Aorta (tissue), 5 donors: ENCODE measurements at regions not wholly inside any gene's neighbourhood (a gene's known extent, or its start where the extent isn't known, plus 50 kb on each side); places are given as distances from the start of the nearest gene placed in this dataset.

ENCODE experiments used
- ATAC-seq: fragments of 200-7000 bp; cut with Tn5 transposase; one replicate; pipeline ENCODE4 v1.9.1; 2022; ENCODE audit warnings: moderate library complexity; ENCODE audit not compliant: low FRiP score
- DNase-seq, 2 donors: peaks; one replicate each; pipeline ENCODE4 v3.0.0-alpha.2; 2020
- H3K27ac ChIP-seq, 2 donors: one replicate each; pipeline ENCODE4 v1.5.1; 2013; ENCODE audit warnings: low read length in 2 of 2, mild to moderate bottlenecking in 2 of 2, moderate library complexity in 2 of 2, control low read depth in 1 of 2, inconsistent platforms in 1 of 2, low read depth in 1 of 2
- H3K27me3 ChIP-seq, 2 donors: one replicate each; pipeline ENCODE4 v1.6.1; 2013; ENCODE audit warnings: control low read depth in 1 of 2, low read length in 1 of 2, mild to moderate bottlenecking in 1 of 2, moderate library complexity in 1 of 2; ENCODE audit not compliant: insufficient read depth in 2 of 2, control insufficient read depth in 1 of 2
- H3K36me3 ChIP-seq, 2 donors: one replicate each; pipeline ENCODE4 v1.6.1; 2013; ENCODE audit warnings: control low read depth in 1 of 2, low read length in 1 of 2, mild to moderate bottlenecking in 1 of 2; ENCODE audit not compliant: insufficient read depth in 2 of 2, control insufficient read depth in 1 of 2
- H3K4me1 ChIP-seq, 2 donors: one replicate each; pipeline ENCODE4 v1.6.1; 2013; ENCODE audit warnings: low read length in 2 of 2, control low read depth in 1 of 2, mild to moderate bottlenecking in 1 of 2, moderate library complexity in 1 of 2; ENCODE audit not compliant: insufficient read depth in 2 of 2, control insufficient read depth in 1 of 2
- H3K4me3 ChIP-seq, 2 donors: one replicate each; pipeline ENCODE4 v1.5.1; 2013; ENCODE audit warnings: low read length in 2 of 2, control low read depth in 1 of 2, mild to moderate bottlenecking in 1 of 2
- H3K9me3 ChIP-seq: one replicate; pipeline ENCODE4 v1.6.1; 2013; ENCODE audit warnings: mild to moderate bottlenecking, low read length; ENCODE audit not compliant: control insufficient read depth
- WGBS, 2 donors: extraction: QIAGEN DNeasy Blood & Tissue Kit; methylation state at CpG; one replicate each; pipeline ENCODE4 v1.1.7; 2013; 5-methylcytosine and 5-hydroxymethylcytosine counted together
- intact Hi-C, 2 donors: fragments of 100-400 bp; cut with DNase I; formaldehyde crosslinking; loops; one replicate each; pipeline versions ENCODE4 v1.14.2 to v1.15.0; 2022
- donor health status: healthy with polysubstance abuse.
- donor health status: Bipolar disorder and iron deficiency.
- donor health status: DM: no; HTN: no; CAD: no.
- donor health status: DM: no; HTN: no; CAD: no.
- donor health status: DM: yes; HTN: yes; CAD: no.

DNA sequence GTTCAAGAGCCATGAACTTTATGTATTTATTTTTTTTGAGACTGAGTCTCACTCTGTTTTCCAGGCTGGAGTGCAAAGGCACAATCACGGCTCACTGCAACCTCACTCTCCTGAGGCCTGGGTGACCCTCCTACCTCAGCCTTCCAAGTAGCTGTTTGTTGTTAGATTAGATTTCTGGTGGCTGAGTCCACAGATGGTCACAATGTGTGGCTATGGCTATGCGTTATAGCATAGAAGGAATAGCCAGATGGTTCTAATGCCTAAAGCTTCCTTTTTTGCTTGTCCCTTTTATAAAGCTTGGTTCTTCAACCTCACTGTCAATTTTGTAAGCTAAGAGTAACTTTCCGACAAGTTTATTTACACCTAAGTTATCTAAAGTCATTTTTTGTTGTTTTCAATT is 62.3 kb upstream of the FMN2 start:
- DNase-seq, result no peak
- H3K9me3 ChIP-seq, result no peaks in the 10 kb centered on the region
- no peaks in the 10 kb centered on the region for H3K36me3 ChIP-seq
- no peak overlapping the region for H3K27ac ChIP-seq
- H3K4me3 ChIP-seq, result no peak overlapping the region
- no peak for ATAC-seq
- intact Hi-C loops, result loop anchor here in 1 of 2 donors (5.0 kb wide), 1 partner anchor 123 kb away; no protein-coding TSS in a partner anchor
- H3K27me3 ChIP-seq, result no peaks in the 10 kb centered on the region
- H3K4me1 ChIP-seq, result no peaks in the 10 kb centered on the region
- WGBS, 2 donors, result 50 to 70% methylated on average over 3 of the region's 3 CpGs

DNA sequence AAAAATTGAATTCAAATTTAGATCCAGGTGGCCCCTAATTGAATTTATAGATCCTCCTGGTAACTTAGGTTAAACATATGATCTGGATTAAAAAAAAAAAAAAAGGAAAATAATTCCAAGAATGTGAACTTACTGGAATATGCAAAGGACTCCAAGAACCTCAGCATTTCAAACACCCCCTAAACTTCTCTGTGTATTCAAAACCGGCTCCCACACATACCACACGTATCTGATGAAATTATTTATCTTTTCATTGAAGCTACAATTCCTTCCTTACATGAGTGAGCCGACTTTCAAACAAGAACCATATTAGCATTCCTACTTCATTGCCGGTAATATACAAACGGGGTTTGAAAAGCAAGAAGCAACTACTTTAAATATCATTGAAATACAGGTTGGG is 61.4 kb upstream of the FMN2 start:
- H3K27me3 ChIP-seq, result no peaks in the 10 kb centered on the region
- intact Hi-C loops, result no loop called here
- WGBS, 2 donors, result 43 to 63% methylated on average over 5 of the region's 5 CpGs
- no peak for DNase-seq
- no peak overlapping the region for H3K4me3 ChIP-seq
- ATAC-seq, result no peak
- no peaks in the 10 kb centered on the region for H3K9me3 ChIP-seq
- H3K27ac ChIP-seq, result no peak overlapping the region
- no peaks in the 10 kb centered on the region for H3K36me3 ChIP-seq
- no peaks in the 10 kb centered on the region for H3K4me1 ChIP-seq

DNA sequence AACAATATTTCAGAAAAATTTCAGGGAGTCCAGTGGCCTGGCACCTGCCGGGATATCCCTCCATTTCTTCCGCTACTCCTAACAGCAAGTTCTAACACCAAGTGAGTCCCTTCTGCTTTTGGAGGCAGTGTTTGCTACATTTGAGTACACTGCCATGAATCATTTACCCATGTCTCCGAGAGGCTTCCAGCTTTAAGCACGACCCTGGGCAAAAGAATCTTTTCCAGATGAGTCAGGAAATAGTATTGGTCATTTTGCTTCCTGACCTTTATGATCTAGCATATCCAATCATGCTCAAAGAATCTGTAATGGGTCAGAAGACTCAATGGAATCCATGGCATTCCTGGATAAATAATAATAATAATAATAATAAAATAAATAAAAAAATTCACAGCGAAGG is 60.7 kb upstream of the FMN2 start:
- Histone ChIP-seq H3K27ac (no peak overlapping the region), H3K27me3 (no peaks in the 10 kb centered on the region), H3K36me3 (no peaks in the 10 kb centered on the region), H3K4me1 (no peaks in the 10 kb centered on the region), H3K4me3 (no peak overlapping the region), H3K9me3 (no peaks in the 10 kb centered on the region)
- intact Hi-C loops, result no loop called here
- DNase-seq (no peak), ATAC-seq (no peak)
- 60 to 64% methylated on average over 5 of the region's 5 CpGs for WGBS, 2 donors

DNA sequence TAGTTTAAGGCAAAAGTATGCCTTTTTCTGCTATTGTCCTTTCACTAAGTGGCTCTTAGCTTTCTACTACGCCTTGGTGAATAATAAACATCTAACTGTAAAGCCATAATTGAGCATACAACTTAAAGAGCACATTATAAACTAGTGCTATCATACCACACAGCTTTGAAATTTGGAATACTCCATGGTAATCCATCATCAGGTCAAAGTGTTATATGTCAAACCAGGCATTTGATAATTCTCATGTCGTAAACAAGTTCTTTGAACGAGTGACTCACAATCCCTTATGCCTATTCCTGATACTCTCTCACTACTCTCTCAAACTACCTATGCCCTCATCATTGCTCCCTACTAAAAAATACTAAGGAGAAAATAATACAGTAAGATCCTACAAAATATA is 60.3 kb upstream of the FMN2 start:
- intact Hi-C loops, result no loop called here
- no peaks in the 10 kb centered on the region for H3K9me3 ChIP-seq
- WGBS, 2 donors, result 72 to 73% methylated on average over 3 of the region's 3 CpGs
- DNase-seq (no peak), ATAC-seq (no peak)
- H3K36me3 ChIP-seq, result no peaks in the 10 kb centered on the region
- no peak overlapping the region for H3K4me3 ChIP-seq
- no peaks in the 10 kb centered on the region for H3K4me1 ChIP-seq
- no peaks in the 10 kb centered on the region for H3K27me3 ChIP-seq
- no peak overlapping the region for H3K27ac ChIP-seq

DNA sequence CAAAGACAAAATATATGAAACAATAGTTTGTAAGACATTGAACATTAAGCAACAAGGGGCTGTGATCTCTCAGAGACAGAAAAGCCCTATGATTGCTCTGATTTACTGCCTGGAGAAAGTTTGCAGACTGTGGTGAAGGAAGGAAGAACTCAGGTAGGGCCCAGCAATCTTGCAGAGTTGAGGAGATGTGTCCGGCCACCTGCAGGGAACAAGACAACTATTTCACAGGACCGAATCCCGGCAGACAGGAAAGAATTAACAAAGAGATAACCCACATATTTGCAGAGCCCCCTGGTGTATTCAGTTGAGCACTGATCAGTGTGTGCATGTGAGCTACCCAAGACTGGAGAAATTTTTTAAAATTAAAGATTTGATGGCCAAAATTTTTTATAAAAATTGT is 58.3 kb upstream of the FMN2 start:
- no peaks in the 10 kb centered on the region for H3K27me3 ChIP-seq
- intact Hi-C loops, result no loop called here
- H3K27ac ChIP-seq, result no peak overlapping the region
- H3K36me3 ChIP-seq, result no peaks in the 10 kb centered on the region
- ATAC-seq, result no peak
- DNase-seq, result no peak
- no peak overlapping the region for H3K4me3 ChIP-seq
- WGBS, 2 donors, result 68 to 71% methylated on average over 3 of the region's 3 CpGs
- H3K4me1 ChIP-seq, result no peaks in the 10 kb centered on the region
- no peaks in the 10 kb centered on the region for H3K9me3 ChIP-seq

DNA sequence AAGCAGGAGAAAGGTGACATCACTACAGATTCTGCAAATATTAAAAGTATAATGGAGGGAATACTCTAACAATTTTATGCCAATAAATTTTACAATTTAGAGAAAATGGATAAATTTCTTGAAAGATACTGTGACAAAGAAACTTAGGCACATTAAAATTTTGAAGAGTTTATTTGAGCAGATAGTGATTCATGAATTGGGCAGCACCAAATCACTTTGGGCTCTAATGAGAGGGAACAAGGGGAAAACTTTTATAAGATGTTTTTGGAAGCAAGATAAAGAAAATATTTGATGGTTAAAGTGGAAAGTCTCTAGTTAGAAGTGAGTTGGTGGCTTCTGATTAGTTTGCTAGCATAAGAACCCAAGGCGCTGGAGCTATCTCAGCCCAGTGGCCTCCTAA is 55.2 kb upstream of the FMN2 start:
- no peak overlapping the region for H3K4me3 ChIP-seq
- intact Hi-C loops, result no loop called here
- ATAC-seq (no peak), DNase-seq (no peak)
- no peaks in the 10 kb centered on the region for H3K27me3 ChIP-seq
- H3K9me3 ChIP-seq, result no peaks in the 10 kb centered on the region
- no peaks in the 10 kb centered on the region for H3K4me1 ChIP-seq
- no peaks in the 10 kb centered on the region for H3K36me3 ChIP-seq
- WGBS, 2 donors, result 90 to 92% methylated on average over 1 of the region's 1 CpG
- no peak overlapping the region for H3K27ac ChIP-seq
